GM21367 (cell line): ENCODE measurements at regions not wholly inside any gene's neighbourhood (a gene's known extent, or its start where the extent isn't known, plus 50 kb on each side); places are given as distances from the start of the nearest gene placed in this dataset.

ENCODE experiments used
- ATAC-seq: cut with Tn5 transposase; IDR thresholded peaks from one replicate; pipeline ENCODE4 v1.9.1; 2021; ENCODE audit not compliant: unreplicated experiment

DNA sequence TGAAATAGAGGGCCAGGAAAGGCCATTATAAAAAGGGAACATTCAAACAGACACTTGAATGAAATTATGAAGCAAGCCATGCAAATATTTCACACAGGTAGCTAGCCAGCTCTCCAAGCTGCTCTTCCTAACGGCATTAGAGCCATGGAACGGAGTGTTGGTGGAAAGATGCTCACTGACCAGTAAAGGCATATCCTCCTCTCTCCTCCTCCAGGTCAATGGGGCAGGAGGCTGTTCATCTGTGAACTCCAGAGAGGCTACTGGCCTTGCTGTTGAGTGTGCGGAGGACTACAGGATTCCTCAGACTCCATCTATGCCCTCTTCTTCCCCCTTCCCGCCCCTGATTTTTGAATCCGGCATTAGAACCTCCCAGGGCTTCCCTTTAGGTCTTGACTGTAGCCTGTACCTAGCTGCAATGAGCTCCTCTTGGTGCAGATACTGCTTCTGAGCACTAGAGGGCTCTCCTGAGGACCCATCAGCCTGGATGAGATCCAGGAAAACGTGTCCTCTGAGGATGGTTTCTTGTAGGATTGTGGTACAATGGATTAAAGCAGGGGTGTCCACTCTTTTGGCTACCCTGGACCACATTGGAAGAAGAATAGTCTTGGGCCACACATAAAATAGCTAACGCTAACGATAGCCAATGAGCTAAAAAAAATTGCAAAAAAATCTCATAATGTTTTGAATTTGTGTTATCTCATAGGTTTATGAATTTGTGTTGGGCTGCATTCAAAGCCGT, 162.2 kb downstream of the SREK1 start:
- no peak for ATAC-seq

DNA sequence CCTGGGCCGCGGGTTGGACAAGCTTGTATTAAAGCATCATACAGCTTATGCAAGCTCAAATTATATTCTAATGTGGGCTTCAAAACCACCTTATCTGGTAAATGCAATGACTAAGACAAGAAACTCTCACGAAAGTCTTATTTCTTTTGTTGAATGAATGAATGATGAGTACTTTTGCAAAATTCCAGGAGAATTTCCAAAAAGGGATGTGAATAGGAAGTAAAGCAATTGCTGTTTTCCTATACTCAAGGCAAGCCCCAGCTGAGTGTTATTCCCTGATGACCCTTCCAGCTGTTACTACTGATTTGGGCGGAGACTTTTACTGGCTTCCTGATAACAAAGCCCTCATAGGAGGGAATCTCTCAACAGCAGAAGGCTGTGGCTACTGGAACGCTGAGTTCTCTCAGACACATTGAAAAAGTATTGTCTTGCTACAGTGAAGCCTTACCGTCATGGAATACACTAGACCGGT, 162.8 kb downstream of the SREK1 start:
- ATAC-seq = no peak

GRCh38 chr5:66307647-66308241, 163.6 kb downstream of the SREK1 start:
- ATAC-seq = peak; percentile 70

GRCh38 chr5:66312266-66312665, 168.2 kb downstream of the SREK1 start:
- no peak for ATAC-seq

DNA sequence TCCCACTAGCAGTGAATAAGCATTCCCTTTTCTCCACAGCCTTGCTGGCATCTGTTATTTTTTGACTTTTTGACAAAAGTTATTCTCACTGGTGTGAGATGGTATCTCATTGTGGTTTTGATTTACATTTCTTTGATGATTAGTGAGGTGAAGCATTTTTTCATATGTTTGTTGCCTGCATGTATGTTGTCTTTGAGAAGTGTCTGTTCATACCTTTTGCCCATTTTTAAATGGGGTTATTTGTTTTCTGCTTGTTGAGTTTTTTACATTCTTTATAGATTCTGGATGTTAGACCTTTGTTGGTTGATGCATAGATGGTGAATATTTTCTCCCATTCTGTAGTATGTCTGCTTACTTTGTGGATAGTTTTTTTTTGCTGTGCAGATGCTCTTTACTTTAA, 171.7 kb downstream of the SREK1 start:
- no peak for ATAC-seq

GRCh38 chr5:66322786-66323528, 178.9 kb downstream of the SREK1 start:
- no peak for ATAC-seq

DNA sequence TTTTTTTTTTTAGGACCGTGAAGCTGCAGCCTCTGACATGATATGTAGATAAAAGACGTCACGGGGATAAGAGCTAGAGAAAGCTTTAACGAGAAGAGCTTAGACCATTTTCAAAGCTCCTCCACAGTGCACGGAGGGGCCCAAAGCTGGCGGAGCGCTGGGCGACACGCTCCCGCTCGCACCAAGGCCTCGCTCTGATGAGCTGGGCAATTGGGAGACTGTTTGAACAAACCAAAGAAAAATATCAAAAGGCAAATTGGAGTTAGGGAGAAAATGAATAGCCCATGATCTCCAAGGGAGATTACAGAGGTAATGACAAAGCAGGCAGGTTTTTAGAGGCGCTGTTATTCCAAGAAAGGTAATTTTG, 179.4 kb downstream of the SREK1 start:
- ATAC-seq = no peak

- no peak for ATAC-seq
Observed at GRCh38 chr5:66324357-66324756, 180.3 kb downstream of the SREK1 start.

GRCh38 chr5:66326276-66326675, 182.2 kb downstream of the SREK1 start:
- no peak for ATAC-seq

- ATAC-seq = no peak
Observed at GRCh38 chr5:66327008-66327407, 182.9 kb downstream of the SREK1 start.

DNA sequence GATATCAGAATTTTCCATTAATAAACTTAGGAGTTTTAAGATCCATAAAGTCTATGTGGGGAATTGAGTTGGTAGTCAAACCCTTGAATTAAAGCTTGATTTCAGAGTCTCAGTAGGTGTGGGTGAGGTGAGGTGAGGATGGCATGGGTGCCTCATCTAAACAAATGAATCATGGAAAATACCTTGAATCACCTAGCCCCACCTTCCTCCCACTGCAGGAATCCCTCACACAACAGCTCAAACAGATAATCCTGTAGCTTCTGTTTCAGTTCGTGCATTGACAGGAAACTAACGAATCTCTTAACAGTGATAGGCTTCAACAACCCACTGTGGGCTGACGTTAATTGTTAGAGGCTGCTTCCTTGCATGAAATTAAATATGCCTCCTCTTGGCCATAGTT, 185.0 kb downstream of the SREK1 start:
- no peak for ATAC-seq

- ATAC-seq = no peak
Observed at GRCh38 chr5:66333192-66333591, 189.1 kb downstream of the SREK1 start.

DNA sequence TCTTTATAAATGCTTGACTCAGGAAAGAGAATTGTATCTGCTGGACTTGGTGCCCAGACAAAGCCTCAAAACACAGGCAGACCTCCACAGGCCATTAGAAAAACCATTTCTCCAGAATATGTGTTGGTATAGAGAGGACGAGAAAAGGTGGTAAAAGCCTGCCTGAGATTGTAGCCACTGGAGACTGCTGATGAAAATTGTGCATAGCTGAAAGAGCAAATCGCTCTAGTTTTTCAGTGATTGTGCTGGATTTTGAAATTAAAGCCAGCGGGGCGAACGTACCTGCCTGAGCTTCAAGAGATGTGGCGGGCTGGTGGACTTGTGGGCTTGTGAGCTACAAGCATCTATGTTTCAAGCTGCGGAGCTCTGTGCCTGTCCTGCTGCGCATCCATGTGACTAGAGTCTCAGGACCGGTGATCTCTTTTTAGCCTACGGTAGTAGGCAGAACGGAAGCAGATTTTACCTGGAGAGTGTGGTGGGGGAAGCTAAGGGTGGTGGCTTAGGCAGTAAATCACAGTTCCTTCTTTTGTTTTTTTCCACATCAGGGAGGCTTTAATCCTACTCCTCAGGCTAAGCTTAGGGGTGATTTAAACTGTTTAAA, 193.6 kb downstream of the SREK1 start:
- no peak for ATAC-seq

GRCh38 chr5:66338828-66339227, 194.7 kb downstream of the SREK1 start:
- no peak for ATAC-seq

DNA sequence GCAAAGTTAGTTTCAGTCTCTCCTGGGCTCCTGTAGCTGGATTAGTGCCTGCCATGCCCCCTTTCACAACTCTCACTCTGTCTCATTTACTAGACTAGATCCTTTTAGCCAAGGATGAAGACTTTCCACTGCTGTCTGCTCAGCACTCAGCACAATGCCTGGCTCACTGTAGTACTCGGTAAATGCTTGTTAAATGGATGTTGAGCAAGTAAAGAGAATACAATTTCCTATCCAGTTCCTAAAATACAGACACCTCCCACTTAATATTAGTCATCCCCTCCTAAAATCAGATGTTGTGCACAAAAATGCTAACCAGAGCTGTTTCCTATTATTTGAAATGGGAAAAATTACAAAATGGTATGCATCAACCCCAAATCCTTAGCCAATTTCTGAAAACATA, 195.8 kb downstream of the SREK1 start:
- ATAC-seq = no peak

GRCh38 chr5:66340786-66341185, 196.7 kb downstream of the SREK1 start:
- ATAC-seq = no peak

DNA sequence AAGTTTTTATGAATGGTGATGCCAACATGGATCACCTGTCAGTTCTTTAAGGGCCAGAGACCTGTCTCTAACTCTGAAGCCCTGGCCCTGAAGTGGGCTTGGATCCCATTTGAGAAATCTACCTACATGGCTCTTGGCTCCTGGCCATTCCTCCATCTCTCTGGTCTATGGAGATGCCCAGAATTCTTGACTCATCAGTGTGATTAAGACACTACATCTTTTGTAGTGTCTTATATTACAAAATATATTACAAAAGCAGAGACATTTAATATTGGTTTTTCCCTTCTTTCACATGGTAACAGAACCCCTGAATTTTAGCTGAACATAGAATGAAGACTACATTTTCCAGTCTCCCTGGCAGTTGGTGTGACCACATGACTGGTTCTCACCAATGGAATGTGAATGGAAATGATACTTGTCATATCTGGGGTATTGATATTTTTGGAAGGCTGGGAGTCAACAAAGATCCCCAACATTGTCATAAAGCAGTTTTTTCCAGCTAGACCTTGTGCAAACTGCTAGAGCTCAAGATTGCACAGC, 198.3 kb downstream of the SREK1 start:
- ATAC-seq = no peak

DNA sequence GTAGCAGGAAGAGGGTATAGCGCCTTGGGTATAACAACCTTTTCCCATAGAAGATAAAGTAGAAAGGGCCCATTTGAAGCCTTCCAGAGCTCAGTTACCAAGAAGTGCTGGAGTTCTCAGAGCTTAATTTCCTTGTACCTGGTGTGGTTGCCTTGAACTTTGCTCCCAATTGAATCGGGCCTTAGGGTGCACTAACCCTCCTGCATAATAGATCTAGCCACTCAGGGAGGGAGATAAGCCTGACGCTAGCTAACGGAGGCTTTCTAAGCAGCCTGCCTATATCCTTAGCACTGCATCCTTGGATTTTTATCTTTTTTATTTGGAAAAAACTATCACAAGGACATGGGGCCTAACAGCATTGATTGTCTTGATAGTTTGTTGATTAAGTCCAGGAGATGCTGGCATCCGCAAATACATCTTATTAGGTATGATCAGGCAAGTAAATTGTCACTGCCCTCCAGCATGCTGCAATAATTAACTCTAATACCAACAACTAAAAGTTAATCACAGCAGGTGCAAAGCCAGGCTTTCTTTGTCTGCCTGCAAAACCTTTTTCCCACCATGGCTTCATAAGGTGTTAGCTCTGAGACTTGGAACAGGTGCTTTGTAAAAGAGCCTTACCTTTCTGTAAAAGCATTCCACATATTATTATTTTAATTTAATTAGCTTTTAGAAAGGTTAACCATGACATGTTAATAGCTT, 199.4 kb downstream of the SREK1 start:
- ATAC-seq = no peak

DNA sequence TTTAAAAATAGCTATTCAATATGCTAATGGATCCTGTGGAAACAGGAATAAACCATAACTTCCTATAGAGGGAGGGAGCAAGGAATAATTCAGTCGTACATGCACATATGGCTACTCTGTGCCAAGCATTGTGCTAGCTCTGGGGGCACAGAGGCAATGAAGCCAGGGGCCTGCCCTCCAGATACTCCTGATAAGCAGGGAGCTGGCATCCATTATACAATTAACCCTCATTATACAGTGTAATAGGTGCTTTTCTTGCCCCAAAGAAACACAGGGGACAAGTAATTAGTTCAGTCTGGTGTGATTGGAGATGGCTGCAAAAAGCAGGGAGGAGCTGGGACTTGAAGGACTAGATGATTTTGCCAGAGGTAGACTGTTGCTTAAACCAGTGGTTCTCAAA, 200.4 kb downstream of the SREK1 start:
- no peak for ATAC-seq

DNA sequence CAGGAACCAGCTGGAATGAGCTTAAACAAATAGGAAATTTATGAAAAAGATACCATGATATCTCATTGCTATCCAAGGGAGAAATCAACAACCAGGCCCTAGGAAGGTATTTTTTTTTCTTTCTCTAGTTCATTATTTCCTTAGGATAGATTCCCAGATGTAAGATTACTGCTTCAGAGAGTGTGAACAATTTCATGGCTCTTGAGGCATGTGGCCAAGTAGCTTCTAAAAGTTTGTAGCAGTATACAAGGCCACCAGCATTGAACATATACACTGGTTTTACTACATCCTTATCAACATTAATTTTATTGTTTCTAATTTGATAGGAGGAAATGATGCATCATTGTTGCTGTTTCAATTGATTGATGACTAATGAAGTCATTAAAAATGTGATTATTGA, 201.2 kb downstream of the SREK1 start:
- ATAC-seq = no peak

GRCh38 chr5:66346869-66347268, 202.8 kb downstream of the SREK1 start:
- ATAC-seq = no peak
